ENCODE measurements at regions not wholly inside any gene's neighbourhood (a gene's known extent, or its start where the extent isn't known, plus 50 kb on each side); places are given as distances from the start of the nearest gene placed in this dataset.

DNA sequence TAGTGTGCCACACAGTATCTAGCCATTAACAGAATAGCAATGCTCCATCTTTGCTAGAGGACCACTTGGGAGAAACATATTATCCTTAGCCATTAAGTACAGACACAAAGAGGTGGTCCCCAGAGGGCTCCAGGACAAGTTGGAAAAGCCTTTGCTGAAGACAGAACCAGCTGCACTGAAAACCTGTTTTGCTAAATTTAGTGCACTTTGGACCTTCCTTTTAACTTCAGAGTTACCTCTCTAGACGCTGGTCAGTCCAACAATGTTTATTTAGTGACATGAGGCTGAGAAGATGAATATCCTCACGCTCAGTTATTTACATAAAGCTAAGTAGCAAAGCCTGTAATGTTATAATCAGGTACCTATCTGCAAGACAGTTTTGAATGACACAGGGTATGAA is 265.0 kb upstream of the ZNF608 start:
- no peaks in the 10 kb centered on the region for H3K4me1 Mint-ChIP-seq (ENCODE audit: low read depth)
- no peaks in the 10 kb centered on the region for H3K9me3 Mint-ChIP-seq
- H3K36me3 Mint-ChIP-seq (ENCODE audit: low read depth) = no peaks in the 10 kb centered on the region
- no peak for DNase-seq
- H3K27me3 Mint-ChIP-seq (ENCODE audit: insufficient read depth) = no peaks in the 10 kb centered on the region
- TF ChIP-seq, protein P1, sequence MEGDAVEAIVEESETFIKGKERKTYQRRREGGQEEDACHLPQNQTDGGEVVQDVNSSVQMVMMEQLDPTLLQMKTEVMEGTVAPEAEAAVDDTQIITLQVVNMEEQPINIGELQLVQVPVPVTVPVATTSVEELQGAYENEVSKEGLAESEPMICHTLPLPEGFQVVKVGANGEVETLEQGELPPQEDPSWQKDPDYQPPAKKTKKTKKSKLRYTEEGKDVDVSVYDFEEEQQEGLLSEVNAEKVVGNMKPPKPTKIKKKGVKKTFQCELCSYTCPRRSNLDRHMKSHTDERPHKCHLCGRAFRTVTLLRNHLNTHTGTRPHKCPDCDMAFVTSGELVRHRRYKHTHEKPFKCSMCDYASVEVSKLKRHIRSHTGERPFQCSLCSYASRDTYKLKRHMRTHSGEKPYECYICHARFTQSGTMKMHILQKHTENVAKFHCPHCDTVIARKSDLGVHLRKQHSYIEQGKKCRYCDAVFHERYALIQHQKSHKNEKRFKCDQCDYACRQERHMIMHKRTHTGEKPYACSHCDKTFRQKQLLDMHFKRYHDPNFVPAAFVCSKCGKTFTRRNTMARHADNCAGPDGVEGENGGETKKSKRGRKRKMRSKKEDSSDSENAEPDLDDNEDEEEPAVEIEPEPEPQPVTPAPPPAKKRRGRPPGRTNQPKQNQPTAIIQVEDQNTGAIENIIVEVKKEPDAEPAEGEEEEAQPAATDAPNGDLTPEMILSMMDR (IDR thresholded peaks at IDR 0.05) = no peak
- no peak overlapping the region for H3K4me3 Mint-ChIP-seq
- no peak overlapping the region for H3K27ac Mint-ChIP-seq

DNA sequence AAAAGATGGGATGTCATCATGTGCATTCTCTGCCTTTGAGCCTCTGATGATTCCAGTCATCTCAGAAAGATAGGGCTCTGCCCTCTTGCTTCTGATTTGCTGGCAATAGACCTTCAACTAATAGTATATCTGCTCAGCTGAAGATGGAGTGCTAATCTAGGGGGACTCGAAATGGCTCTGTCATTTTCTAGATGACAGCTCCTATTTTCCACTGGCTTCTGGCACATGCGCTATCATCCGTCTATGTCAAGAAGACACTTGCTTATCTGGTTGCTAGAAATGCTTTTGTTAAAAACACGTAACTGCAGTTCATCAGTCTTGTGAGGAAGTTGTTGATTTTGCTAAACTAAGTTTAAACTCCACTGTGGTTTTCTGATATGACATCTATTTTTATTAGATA is 265.5 kb upstream of the ZNF608 start:
- Mint-ChIP-seq H3K4me1 (ENCODE audit: low read depth) (no peaks in the 10 kb centered on the region), H3K27ac (no peak overlapping the region), H3K4me3 (no peak overlapping the region), H3K36me3 (ENCODE audit: low read depth) (no peaks in the 10 kb centered on the region), H3K9me3 (no peaks in the 10 kb centered on the region), H3K27me3 (ENCODE audit: insufficient read depth) (no peaks in the 10 kb centered on the region)
- DNase-seq = no peak
- TF ChIP-seq, protein P1 (IDR thresholded peaks at IDR 0.05) = no peak

DNA sequence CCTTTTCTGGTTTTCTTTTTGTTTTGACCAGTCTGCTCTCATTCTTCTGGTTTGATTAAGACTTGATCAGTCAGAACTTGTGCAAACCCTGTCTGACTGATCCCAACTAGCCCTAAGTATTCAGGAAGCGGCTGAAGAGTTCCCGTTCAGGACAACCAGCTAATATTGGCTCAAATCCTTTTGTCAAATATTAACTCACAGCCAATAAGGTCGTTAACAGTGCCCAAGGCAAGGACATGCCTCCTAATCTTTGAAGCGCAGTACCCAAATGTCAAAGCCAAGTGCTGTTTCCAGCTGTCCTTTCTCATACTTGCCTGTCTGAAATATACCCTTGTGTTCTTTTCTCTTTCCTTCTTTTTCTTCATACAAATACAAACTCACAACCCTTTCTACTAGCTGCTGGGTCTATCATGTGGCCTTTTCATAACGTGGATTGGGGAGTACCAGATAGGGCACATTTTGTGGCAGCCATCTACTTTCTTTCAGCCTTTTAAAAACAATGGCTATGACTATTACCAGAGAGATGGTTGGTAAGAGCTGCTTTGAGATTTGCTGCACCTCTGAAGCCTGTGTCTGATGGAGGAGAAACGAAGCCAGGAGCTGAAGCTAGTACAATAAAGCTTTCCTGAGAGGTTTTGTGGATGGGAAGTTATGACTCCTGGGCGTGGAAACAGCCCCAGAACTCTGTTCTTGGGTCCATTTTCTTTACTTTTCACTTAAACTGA is 266.4 kb upstream of the ZNF608 start:
- Mint-ChIP-seq H3K36me3 (ENCODE audit: low read depth) (no peaks in the 10 kb centered on the region), H3K27ac (no peak overlapping the region), H3K27me3 (ENCODE audit: insufficient read depth) (no peaks in the 10 kb centered on the region; the same call in 1 of the 2 replicates)

DNA sequence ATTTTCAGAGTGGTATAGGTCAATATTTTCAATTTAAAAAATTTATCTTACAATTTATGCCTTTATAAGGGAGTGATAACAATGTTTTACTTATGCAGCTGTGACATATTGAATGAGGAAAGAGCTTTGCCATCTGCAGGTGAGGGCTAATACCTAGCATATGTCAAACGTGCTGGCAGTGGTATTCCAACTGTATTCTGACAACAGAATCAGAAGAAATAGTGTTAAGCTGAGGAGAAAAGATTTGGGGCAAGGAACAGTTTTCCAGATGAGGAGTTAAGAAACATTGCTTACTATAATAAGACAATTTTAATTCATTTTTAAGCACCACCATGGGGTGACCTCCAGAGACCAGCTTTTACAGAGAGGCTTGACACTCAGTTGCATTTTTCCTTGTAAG is 267.8 kb upstream of the ZNF608 start:
- H3K4me1 Mint-ChIP-seq (ENCODE audit: low read depth) = no peaks in the 10 kb centered on the region
- H3K27me3 Mint-ChIP-seq (ENCODE audit: insufficient read depth) = no peaks in the 10 kb centered on the region; the same call in 1 of the 2 replicates
- no peak overlapping the region for H3K4me3 Mint-ChIP-seq
- no peaks in the 10 kb centered on the region for H3K36me3 Mint-ChIP-seq (ENCODE audit: low read depth)
- H3K9me3 Mint-ChIP-seq = no peaks in the 10 kb centered on the region
- no peak overlapping the region for H3K27ac Mint-ChIP-seq
- no peak for DNase-seq
- TF ChIP-seq, protein P1 (IDR thresholded peaks at IDR 0.05) = no peak

More for the DNA sequence above, 266.4 kb upstream of the ZNF608 start:
- H3K4me3 Mint-ChIP-seq = no peak overlapping the region
- no peaks in the 10 kb centered on the region for H3K9me3 Mint-ChIP-seq
- TF ChIP-seq, protein P1 (IDR thresholded peaks at IDR 0.05) = no peak
- no peaks in the 10 kb centered on the region for H3K4me1 Mint-ChIP-seq (ENCODE audit: low read depth)
- DNase-seq = no peak

DNA sequence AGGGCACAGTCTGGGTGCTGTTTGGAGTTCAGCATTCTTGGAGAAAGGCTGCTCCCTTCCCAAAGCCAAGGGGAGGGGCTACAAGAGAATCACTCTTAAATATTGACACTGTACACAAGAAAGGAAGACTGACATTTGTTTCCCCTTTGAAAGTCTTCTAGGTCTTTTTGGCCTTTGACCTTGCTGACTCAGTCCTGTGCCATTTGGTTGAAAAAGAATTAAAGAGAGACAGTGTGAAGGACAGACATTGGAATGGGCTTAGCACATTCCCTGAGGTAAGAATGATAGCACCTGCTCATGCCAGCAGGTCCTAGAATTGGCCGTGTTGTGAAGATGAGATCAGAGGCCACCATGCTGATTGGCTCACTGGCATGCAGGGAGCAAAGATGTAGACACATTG is 271.4 kb upstream of the ZNF608 start:
- Mint-ChIP-seq H3K27me3 (ENCODE audit: insufficient read depth) (no peaks in the 10 kb centered on the region; the same call in 1 of the 2 replicates), H3K4me1 (ENCODE audit: low read depth) (no peaks in the 10 kb centered on the region), H3K27ac (no peak overlapping the region), H3K36me3 (ENCODE audit: low read depth) (no peaks in the 10 kb centered on the region), H3K4me3 (no peak overlapping the region), H3K9me3 (no peaks in the 10 kb centered on the region)
- no peak for DNase-seq
- TF ChIP-seq, protein P1 (IDR thresholded peaks at IDR 0.05) = no peak

Measured in HFFc6 (cell line).